Heart right ventricle (tissue), 16 donors: ENCODE measurements at regions not wholly inside any gene's neighbourhood (a gene's known extent, or its start where the extent isn't known, plus 50 kb on each side); places are given as distances from the start of the nearest gene placed in this dataset.

Experiments
- ATAC-seq, 8 donors: fragments of 200-7000 bp; cut with Tn5 transposase; one replicate each; pipeline ENCODE4 v1.9.1; 2020; ENCODE audit warnings: mild to moderate bottlenecking in 8 of 8, moderate library complexity in 8 of 8, moderate number of reproducible peaks in 1 of 8
- DNase-seq, 2 donors: peaks; one replicate each; pipeline ENCODE4 v3.0.0-alpha.2; 2020
- H3K27ac ChIP-seq, 10 donors: fragments of 200-600 bp; sonication (generic) in 2 of 10; one replicate each; pipeline versions ENCODE4 v1.5.0 to v1.8.0; 2020 to 2022; ENCODE audit warnings: mild to moderate bottlenecking in 3 of 10
- H3K27me3 ChIP-seq, 7 donors: fragments of 200-600 bp; one replicate each; pipeline ENCODE4 v1.8.0; 2021 to 2022; ENCODE audit warnings: mild to moderate bottlenecking in 2 of 7
- H3K36me3 ChIP-seq, 9 donors: fragments of 200-600 bp; sonication (generic) in 1 of 9; one replicate each; pipeline versions ENCODE4 v1.5.0 to v1.8.0; 2020 to 2022; ENCODE audit warnings: mild to moderate bottlenecking in 2 of 9
- H3K4me1 ChIP-seq, 9 donors: fragments of 200-600 bp; sonication (generic) in 1 of 9; one replicate each; pipeline versions ENCODE4 v1.5.0 to v1.8.0; 2020 to 2022; ENCODE audit warnings: mild to moderate bottlenecking in 4 of 9
- H3K4me3 ChIP-seq, 10 donors: fragments of 200-600 bp; sonication (generic) in 2 of 10; one replicate each; pipeline versions ENCODE4 v1.5.0 to v1.8.0; 2020 to 2022; ENCODE audit warnings: mild to moderate bottlenecking in 7 of 10, moderate library complexity in 2 of 10
- H3K9me3 ChIP-seq, 11 donors: fragments of 200-600 bp in 10 of 11; sonication (generic) in 2 of 11; one replicate each; pipeline versions ENCODE4 v1.5.0 to v1.8.0; 2013 to 2022; ENCODE audit warnings: mild to moderate bottlenecking in 2 of 11, control low read depth in 1 of 11, moderate library complexity in 1 of 11
- CTCF ChIP-seq, 9 donors: fragments of 200-600 bp; sonication (generic) in 2 of 9; IDR thresholded peaks; one replicate each; pipeline versions ENCODE4 v1.5.0 to v1.8.0; 2021 to 2022; ENCODE audit warnings: antibody characterized with exemption in 9 of 9, mild to moderate bottlenecking in 5 of 9, moderate library complexity in 1 of 9
- WGBS, 2 donors: extraction: QIAGEN DNeasy Blood & Tissue Kit; methylation state at CpG; one replicate each; pipeline ENCODE4 v1.1.7; 2013; ENCODE audit warnings: inconsistent platforms in 1 of 2; 5-methylcytosine and 5-hydroxymethylcytosine counted together
- intact Hi-C, 10 donors: fragments of 100-400 bp; cut with DNase I; formaldehyde crosslinking; loops; one replicate each; pipeline versions ENCODE4 v1.11.1 to v1.14.2; 2022
- donor health status: Arrhythmogenic right ventricular cardiomyopathy.
- donor health status: ischemic (EF 13 %, LVEDD 7.1; RV severe dilation, severe dysfunction).
- donor health status: healthy with polysubstance abuse.
- donor health status: DM: no; HTN: yes; CAD: no.
- donor health status: DM: no; HTN: no; CAD: no.
- donor health status: ischemic (EF 25% LVEDD 6.9; RV normal size, moderate dysfunction).
- donor health status: ischemic (EF 25% LVEDD 5.7; RV mildly dilated, moderate dysfunction).
- donor health status: healthy.
- donor health status: DM: yes; HTN: yes; CAD: no.
- donor health status: Ischemic cardiomyopathy.
- donor health status: ischemic (EF 35%, LVEDD 5.7; RV mildly dilated, moderate dysfunction).
- donor health status: nonischemic (EF 11% LVEDD 7.7; RV severe dilation, severe dysfunction).
- donor health status: DM: yes; HTN: yes; CAD: no.
- donor health status: PGD.
- donor health status: ischemic (EF 29% LVEDD 5.4; RV normal size, mild dysfunction).
- donor health status: nonischemic (EF 23%, LVEDD 6.1; RV moderate dilation, normal function).

GRCh38 chr5:152337484-152337883, 67.6 kb downstream of the NMUR2 start:
- Histone ChIP-seq H3K9me3 (no peaks in the 10 kb centered on the region), H3K36me3 (no peaks in the 10 kb centered on the region), H3K27ac (no peak overlapping the region), H3K4me1 (peaks cover 0 to 4% (median 0%) of the 10 kb centered on the region in 9 donors), H3K4me3 (no peak overlapping the region), H3K27me3 (no peaks in the 10 kb centered on the region)
- intact Hi-C loops = loop anchor here in 2 of 10 donors (5.0 to 10.0 kb wide), 2 partner anchors 65 to 513 kb away; no protein-coding TSS in a partner anchor
- DNase-seq = no peak
- no peak for ATAC-seq
- TF ChIP-seq CTCF (IDR thresholded peaks at IDR 0.05) = no peak

GRCh38 chr5:152335461-152335860, 69.6 kb downstream of the NMUR2 start:
- intact Hi-C loops = loop anchor here in 2 of 10 donors (5.0 to 10.0 kb wide), 2 partner anchors 63 to 511 kb away; no protein-coding TSS in a partner anchor
- H3K27ac ChIP-seq = no peak overlapping the region
- DNase-seq = no peak
- H3K36me3 ChIP-seq = no peaks in the 10 kb centered on the region
- no peak for TF ChIP-seq CTCF (IDR thresholded peaks at IDR 0.05)
- peaks cover 0 to 5% (median 0%) of the 10 kb centered on the region in 9 donors for H3K4me1 ChIP-seq
- H3K27me3 ChIP-seq = no peaks in the 10 kb centered on the region
- 83 to 86% methylated on average over 1 of the region's 1 CpG for WGBS, 2 donors
- ATAC-seq = no peak
- H3K4me3 ChIP-seq = no peak overlapping the region
- no peaks in the 10 kb centered on the region for H3K9me3 ChIP-seq

- Histone ChIP-seq H3K27me3 (no peaks in the 10 kb centered on the region), H3K27ac (no peak overlapping the region), H3K4me1 (peaks cover 0 to 9% (median 0%) of the 10 kb centered on the region in 9 donors), H3K9me3 (no peaks in the 10 kb centered on the region), H3K36me3 (no peaks in the 10 kb centered on the region), H3K4me3 (no peak overlapping the region)
- no peak for DNase-seq
- ATAC-seq = no peak
- 61 to 63% methylated on average over 5 of the region's 5 CpGs for WGBS, 2 donors
- no peak for TF ChIP-seq CTCF (IDR thresholded peaks at IDR 0.05)
- intact Hi-C loops = loop anchor here in 1 of 10 donors (10.0 kb wide), 1 partner anchor 508 kb away; no protein-coding TSS in a partner anchor
Measured at GRCh38 chr5:152332716-152333460, 72.2 kb downstream of the NMUR2 start.

- DNase-seq = no peak
- H3K9me3 ChIP-seq = peaks cover 0 to under 1% (median 0%) of the 10 kb centered on the region in 11 donors
- H3K27me3 ChIP-seq = no peaks in the 10 kb centered on the region
- no peak for TF ChIP-seq CTCF (IDR thresholded peaks at IDR 0.05)
- 65 to 66% methylated on average over 2 of the region's 2 CpGs for WGBS, 2 donors
- H3K36me3 ChIP-seq = no peaks in the 10 kb centered on the region
- no peak overlapping the region for H3K4me3 ChIP-seq
- intact Hi-C loops = loop anchor here in 1 of 10 donors (10.0 kb wide), 1 partner anchor 507 kb away; no protein-coding TSS in a partner anchor
- no peak overlapping the region for H3K27ac ChIP-seq
- H3K4me1 ChIP-seq = peaks cover 0 to 9% (median 0%) of the 10 kb centered on the region in 9 donors
- ATAC-seq = no peak
Measured at GRCh38 chr5:152331718-152332117, 73.4 kb downstream of the NMUR2 start.
